Calu3 (cell line): ENCODE measurements at regions not wholly inside any gene's neighbourhood (a gene's known extent, or its start where the extent isn't known, plus 50 kb on each side); places are given as distances from the start of the nearest gene placed in this dataset.

Experiments
- BruUV-seq: library from RNA; stranded (reverse); fragments of 400-500 nt; replicated peaks from 2 replicates; lab custom pipeline; 2021; lab: Mats Ljungman, UMichigan
- CTCF ChIA-PET: fragments of 300-600 bp; sonication (Branson Sonifier 250); formaldehyde crosslinking; loops from one replicate; lab custom pipeline; 2022; ENCODE audit warnings: antibody characterized with exemption; lab: Charles Lee
- DNase-seq: peaks from one replicate; pipeline ENCODE4 v3.0.0; 2022
- H3K27ac Mint-ChIP-seq: one replicate; pipeline ENCODE4 v1.8.0; 2022; ENCODE audit warnings: mixed read lengths; ENCODE audit not compliant: unreplicated experiment
- H3K27me3 Mint-ChIP-seq: one replicate; pipeline ENCODE4 v1.8.0; 2022; ENCODE audit warnings: mixed read lengths; ENCODE audit not compliant: unreplicated experiment
- H3K36me3 Mint-ChIP-seq: one replicate; pipeline ENCODE4 v1.8.0; 2022; ENCODE audit warnings: mild to moderate bottlenecking, moderate library complexity, mixed read lengths; ENCODE audit not compliant: insufficient read depth, unreplicated experiment
- H3K4me1 Mint-ChIP-seq: one replicate; pipeline ENCODE4 v1.8.0; 2022; ENCODE audit warnings: mild to moderate bottlenecking, low read depth, mixed read lengths; ENCODE audit not compliant: unreplicated experiment
- H3K4me3 Mint-ChIP-seq: one replicate; pipeline ENCODE4 v1.8.0; 2022; ENCODE audit warnings: mild to moderate bottlenecking, low read depth, moderate library complexity, mixed read lengths; ENCODE audit not compliant: unreplicated experiment
- H3K9me3 Mint-ChIP-seq: one replicate; pipeline ENCODE4 v1.8.0; 2022; ENCODE audit warnings: low read depth, mixed read lengths; ENCODE audit not compliant: unreplicated experiment
- CTCF ChIP-seq: fragments of 200-600 bp; IDR thresholded peaks from one replicate; pipeline ENCODE4 v1.8.0; 2022; ENCODE audit warnings: antibody characterized with exemption; ENCODE audit not compliant: unreplicated experiment
- intact Hi-C: fragments of 100-400 bp; cut with micrococcal nuclease; formaldehyde crosslinking; loops from one replicate; pipeline ENCODE4 v1.10.0; 2022; ENCODE audit not compliant: unreplicated experiment

GRCh38 chr20:7744411-7744810 is 195.8 kb downstream of the HAO1 start:
- H3K4me1 Mint-ChIP-seq = peaks cover 5% of the 10 kb centered on the region
- no peaks in the 10 kb centered on the region for H3K27me3 Mint-ChIP-seq
- BruUV-seq = no TSS peak
- intact Hi-C loops = no loop called here
- no peaks in the 10 kb centered on the region for H3K9me3 Mint-ChIP-seq
- CTCF ChIA-PET = no interaction called here
- no peak for DNase-seq
- H3K27ac Mint-ChIP-seq = no peak overlapping the region
- no peak overlapping the region for H3K4me3 Mint-ChIP-seq
- no peak for TF ChIP-seq CTCF
- no peaks in the 10 kb centered on the region for H3K36me3 Mint-ChIP-seq

GRCh38 chr20:7748624-7749023 is 191.6 kb downstream of the HAO1 start:
- Mint-ChIP-seq H3K4me3 (no peak overlapping the region), H3K36me3 (no peaks in the 10 kb centered on the region), H3K9me3 (peaks cover 4% of the 10 kb centered on the region), H3K27me3 (no peaks in the 10 kb centered on the region), H3K4me1 (peaks cover 8% of the 10 kb centered on the region), H3K27ac (no peak overlapping the region)
- TF ChIP-seq CTCF = no peak
- intact Hi-C loops = no loop called here
- no TSS peak for BruUV-seq
- CTCF ChIA-PET = no interaction called here
- no peak for DNase-seq

GRCh38 chr20:7754102-7754501 is 186.2 kb downstream of the HAO1 start:
- Mint-ChIP-seq H3K36me3 (no peaks in the 10 kb centered on the region), H3K27me3 (no peaks in the 10 kb centered on the region), H3K27ac (no peak overlapping the region), H3K4me1 (peaks cover 8% of the 10 kb centered on the region), H3K4me3 (no peak overlapping the region), H3K9me3 (peaks cover 6% of the 10 kb centered on the region)
- intact Hi-C loops = no loop called here
- TF ChIP-seq CTCF = no peak
- BruUV-seq = no TSS peak
- CTCF ChIA-PET = no interaction called here
- no peak for DNase-seq

- Mint-ChIP-seq H3K27me3 (no peaks in the 10 kb centered on the region), H3K27ac (no peak overlapping the region), H3K9me3 (peaks cover 4% of the 10 kb centered on the region), H3K4me1 (no peaks in the 10 kb centered on the region), H3K36me3 (no peaks in the 10 kb centered on the region), H3K4me3 (no peak overlapping the region)
- no peak for TF ChIP-seq CTCF
- BruUV-seq = no TSS peak
- intact Hi-C loops = no loop called here
- DNase-seq = no peak
- CTCF ChIA-PET = no interaction called here
Observed at GRCh38 chr20:7758406-7758805, 181.9 kb downstream of the HAO1 start.
